Upper lobe of left lung (tissue), 6 donors: ENCODE measurements at regions not wholly inside any gene's neighbourhood (a gene's known extent, or its start where the extent isn't known, plus 50 kb on each side); places are given as distances from the start of the nearest gene placed in this dataset.

ENCODE experiments used
- ATAC-seq, 2 donors: fragments of 200-7000 bp; cut with Tn5 transposase; one replicate each; pipeline ENCODE4 v1.9.1; 2022; ENCODE audit warnings: mild to moderate bottlenecking in 2 of 2, moderate library complexity in 2 of 2; ENCODE audit not compliant: low FRiP score in 2 of 2
- DNase-seq, 2 donors: peaks; one replicate each; pipeline ENCODE4 v3.0.0-alpha.2; 2019 to 2020
- H3K27ac ChIP-seq, 4 donors: fragments of 200-600 bp; sonication (generic); one replicate each; pipeline ENCODE4 v1.5.1; 2016 to 2019
- H3K27me3 ChIP-seq, 4 donors: fragments of 200-600 bp; sonication (generic); one replicate each; pipeline ENCODE4 v1.5.1; 2017 to 2019
- H3K36me3 ChIP-seq, 4 donors: fragments of 200-600 bp; sonication (generic); one replicate each; pipeline ENCODE4 v1.5.1; 2016 to 2019
- H3K4me1 ChIP-seq, 4 donors: fragments of 200-600 bp; sonication (generic); one replicate each; pipeline ENCODE4 v1.5.1; 2018 to 2019
- H3K4me3 ChIP-seq, 4 donors: fragments of 200-600 bp; sonication (generic); one replicate each; pipeline ENCODE4 v1.5.1; 2017 to 2019; ENCODE audit warnings: mild to moderate bottlenecking in 2 of 4, moderate library complexity in 1 of 4
- H3K9me3 ChIP-seq, 4 donors: fragments of 200-600 bp; sonication (generic); one replicate each; pipeline ENCODE4 v1.5.1; 2018 to 2019
- CTCF ChIP-seq, 6 experiments: fragments of 450-650 bp in 4 of 6; fragments of 200-600 bp in 2 of 6; sonication (generic) in 2 of 6; IDR thresholded peaks; one replicate each; pipeline ENCODE4 v1.5.1; 2016 to 2019; ENCODE audit warnings: antibody characterized with exemption in 6 of 6
- EP300 ChIP-seq, 4 donors: sonication (generic); formaldehyde crosslinking; IDR thresholded peaks; one replicate each; pipeline ENCODE4 v1.5.1; 2017; ENCODE audit warnings: antibody characterized with exemption in 4 of 4, control low read depth in 2 of 4
- POLR2A ChIP-seq, 4 donors: fragments of 450-650 bp; IDR thresholded peaks; one replicate each; pipeline ENCODE4 v1.5.1; 2016 to 2017; ENCODE audit warnings: antibody characterized with exemption in 4 of 4, mild to moderate bottlenecking in 2 of 4
- POLR2AphosphoS5 ChIP-seq, 2 donors: sonication (generic); formaldehyde crosslinking; IDR thresholded peaks; one replicate each; pipeline ENCODE4 v1.5.1; 2017; ENCODE audit warnings: antibody characterized with exemption in 2 of 2
- whole genome bisulfite sequencing, 2 donors: methylation state at CpG; one replicate each; pipeline ENCODE4 v1.1.5; 2017 to 2018; 5-methylcytosine and 5-hydroxymethylcytosine counted together
- donor health status: DM: no; HTN: no; CAD: no; lungs with moderate emphysema.
- donor health status: DM: no; HTN: yes; CAD: no; lungs with severe emphysema.

DNA sequence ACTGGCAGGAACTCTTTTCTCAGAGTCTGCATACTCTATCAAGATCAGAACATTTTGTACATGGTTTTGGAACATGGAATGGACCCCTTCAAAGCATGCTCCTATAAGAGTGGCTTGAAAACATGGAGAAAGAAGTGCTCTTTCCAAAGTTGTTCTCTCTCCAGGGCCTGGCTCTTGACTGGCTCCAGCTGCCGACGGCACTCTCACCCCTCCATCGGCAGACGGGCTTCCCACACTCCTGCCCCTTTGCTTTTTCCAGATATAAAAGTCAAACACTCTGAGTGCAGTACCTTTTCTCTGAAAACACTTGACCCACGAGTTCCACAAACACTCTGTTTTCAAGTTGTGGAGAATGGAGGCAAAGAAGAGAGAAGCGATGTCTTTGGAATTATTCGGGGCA, 72.5 kb upstream of the ONECUT1 start:
- no peak for DNase-seq
- Histone ChIP-seq H3K36me3 (no peaks in the 10 kb centered on the region), H3K27ac (no peak overlapping the region), H3K27me3 (peaks cover 0 to 6% (median 0%) of the 10 kb centered on the region in 4 donors), H3K4me3 (no peak overlapping the region), H3K9me3 (no peaks in the 10 kb centered on the region), H3K4me1 (no peaks in the 10 kb centered on the region)
- no peak for TF ChIP-seq EP300 (IDR thresholded peaks at IDR 0.05)
- no peak for TF ChIP-seq POLR2A (IDR thresholded peaks at IDR 0.05)
- no peak for TF ChIP-seq CTCF (IDR thresholded peaks at IDR 0.05)
- no peak for TF ChIP-seq POLR2AphosphoS5 (IDR thresholded peaks at IDR 0.05)
- 55 to 74% methylated on average over 7 of the region's 7 CpGs for WGBS, 2 donors
- ATAC-seq: no peak

DNA sequence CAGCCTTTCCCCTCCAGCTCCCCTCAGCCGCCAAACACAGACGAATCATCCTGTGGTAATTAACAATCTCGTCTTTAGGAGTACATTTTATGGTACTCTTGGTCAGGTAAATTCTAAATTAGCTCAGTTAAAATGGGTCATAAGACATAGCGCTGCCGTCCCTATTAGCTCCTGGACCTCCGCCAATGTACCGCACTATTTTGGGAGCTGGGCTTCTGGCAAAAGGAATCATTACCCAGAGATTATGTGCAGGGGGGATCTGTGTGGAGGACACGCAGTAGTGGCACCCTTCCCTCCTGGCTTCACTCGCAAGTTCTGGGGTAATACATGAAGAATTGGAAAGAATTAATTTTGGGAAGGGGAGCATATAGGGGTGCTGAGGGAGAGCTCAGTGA, 68.6 kb upstream of the ONECUT1 start:
- no peaks in the 10 kb centered on the region for H3K4me1 ChIP-seq
- peaks cover 0 to 6% (median 0%) of the 10 kb centered on the region in 4 donors for H3K27me3 ChIP-seq
- DNase-seq: no peak
- H3K36me3 ChIP-seq: no peaks in the 10 kb centered on the region
- no peaks in the 10 kb centered on the region for H3K9me3 ChIP-seq
- TF ChIP-seq EP300 (IDR thresholded peaks at IDR 0.05) (no peak), POLR2AphosphoS5 (IDR thresholded peaks at IDR 0.05) (no peak), POLR2A (IDR thresholded peaks at IDR 0.05) (no peak), CTCF (IDR thresholded peaks at IDR 0.05) (no peak)
- no peak for ATAC-seq
- no peak overlapping the region for H3K4me3 ChIP-seq
- 70 to 76% methylated on average over 9 of the region's 9 CpGs for WGBS, 2 donors
- H3K27ac ChIP-seq: no peak overlapping the region

DNA sequence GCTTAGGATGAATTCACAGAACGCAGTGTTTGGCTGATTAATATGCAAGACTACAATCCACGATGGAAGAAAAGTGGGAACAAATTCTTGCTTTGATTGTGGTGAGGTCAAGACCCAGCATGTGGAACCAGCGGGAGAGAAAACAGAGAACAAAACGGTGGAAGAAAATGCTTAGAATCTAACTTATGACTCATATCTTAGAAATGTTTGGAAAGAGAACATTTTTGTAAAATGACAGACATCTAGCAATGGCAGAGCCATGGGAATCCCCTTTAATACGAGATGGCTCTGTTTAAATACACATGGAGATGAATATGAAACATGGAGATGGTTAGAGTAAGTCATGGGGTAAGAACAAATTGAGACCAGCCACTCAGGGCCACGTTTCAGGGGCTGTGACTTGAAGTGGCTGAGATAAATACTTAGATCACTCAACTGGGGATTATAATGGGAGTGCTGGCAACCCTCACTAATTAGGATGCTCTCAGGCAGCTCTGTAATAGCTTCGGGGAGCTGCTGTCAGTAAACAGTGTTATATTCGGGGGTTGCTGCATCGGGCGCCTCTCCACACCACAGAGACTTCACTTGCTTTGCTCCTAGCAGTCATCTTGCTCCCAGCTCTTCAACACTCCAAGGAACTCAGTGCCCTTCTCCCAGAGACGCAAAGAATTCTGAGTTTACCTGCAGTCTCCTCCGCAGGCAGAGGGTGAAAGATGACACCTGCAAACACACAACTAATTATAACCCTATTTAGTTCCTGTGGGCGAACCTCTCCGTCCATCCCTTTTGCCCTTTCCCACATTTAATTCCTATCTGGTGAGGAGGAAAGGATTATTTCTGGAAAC, 68.0 kb upstream of the ONECUT1 start:
- no peaks in the 10 kb centered on the region for H3K36me3 ChIP-seq
- DNase-seq: no peak
- 44 to 49% methylated on average over 14 of the region's 14 CpGs for WGBS, 2 donors
- H3K9me3 ChIP-seq: no peaks in the 10 kb centered on the region
- H3K27me3 ChIP-seq: peaks cover 0 to 6% (median 0%) of the 10 kb centered on the region in 4 donors
- no peak overlapping the region for H3K4me3 ChIP-seq
- no peaks in the 10 kb centered on the region for H3K4me1 ChIP-seq
- TF ChIP-seq POLR2AphosphoS5 (IDR thresholded peaks at IDR 0.05): no peak
- no peak for TF ChIP-seq CTCF (IDR thresholded peaks at IDR 0.05)
- no peak for TF ChIP-seq POLR2A (IDR thresholded peaks at IDR 0.05)
- TF ChIP-seq EP300 (IDR thresholded peaks at IDR 0.05): no peak
- H3K27ac ChIP-seq: no peak overlapping the region
- no peak for ATAC-seq

DNA sequence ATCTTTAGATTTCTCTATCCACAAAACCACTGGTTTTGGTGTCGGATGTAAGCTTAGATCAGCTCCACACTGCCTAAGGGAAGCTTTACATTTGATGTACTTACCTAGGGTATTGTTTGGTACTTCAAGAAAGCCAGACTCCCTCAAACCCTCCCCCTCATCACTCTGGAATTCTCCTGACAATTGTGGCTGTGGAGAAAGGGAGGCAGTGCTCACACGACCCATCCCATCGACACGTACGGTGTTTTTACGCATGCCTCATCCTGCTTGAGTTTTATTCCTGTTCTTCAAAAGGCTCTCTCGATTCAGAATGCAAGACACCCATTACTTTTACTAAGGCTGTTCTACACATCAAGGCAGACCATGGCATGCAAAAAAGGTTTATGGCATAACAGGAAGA, 67.3 kb upstream of the ONECUT1 start:
- no peaks in the 10 kb centered on the region for H3K9me3 ChIP-seq
- H3K27me3 ChIP-seq: peaks cover 0 to 6% (median 0%) of the 10 kb centered on the region in 4 donors
- TF ChIP-seq EP300 (IDR thresholded peaks at IDR 0.05) (no peak), CTCF (IDR thresholded peaks at IDR 0.05) (no peak), POLR2A (IDR thresholded peaks at IDR 0.05) (no peak), POLR2AphosphoS5 (IDR thresholded peaks at IDR 0.05) (no peak)
- 60 to 68% methylated on average over 7 of the region's 7 CpGs for WGBS, 2 donors
- ATAC-seq (no peak), DNase-seq (no peak)
- H3K27ac ChIP-seq: no peak overlapping the region
- no peak overlapping the region for H3K4me3 ChIP-seq
- H3K36me3 ChIP-seq: no peaks in the 10 kb centered on the region
- H3K4me1 ChIP-seq: no peaks in the 10 kb centered on the region

DNA sequence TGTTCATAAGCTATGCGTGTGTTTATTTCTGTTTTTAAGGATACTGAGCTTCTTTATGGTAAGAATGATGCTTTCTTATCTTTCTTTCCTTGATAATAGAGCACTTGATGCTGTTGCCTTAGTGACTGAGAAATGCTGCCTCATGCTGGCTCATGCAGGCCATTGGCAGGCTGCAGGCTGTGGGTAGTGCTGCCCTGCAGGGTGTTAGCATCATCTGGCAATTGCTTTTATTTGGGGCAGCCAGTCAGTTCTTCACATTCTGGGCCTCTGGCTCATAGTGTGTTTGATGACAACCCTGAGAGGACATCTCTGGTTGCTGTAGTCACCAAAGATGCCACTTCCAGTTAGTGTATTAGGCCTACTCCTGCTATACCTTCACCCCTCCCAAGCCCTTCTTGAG, 66.2 kb upstream of the ONECUT1 start:
- TF ChIP-seq EP300 (IDR thresholded peaks at IDR 0.05) (no peak), POLR2A (IDR thresholded peaks at IDR 0.05) (no peak), POLR2AphosphoS5 (IDR thresholded peaks at IDR 0.05) (no peak), CTCF (IDR thresholded peaks at IDR 0.05) (no peak)
- Histone ChIP-seq H3K27ac (no peak overlapping the region), H3K9me3 (no peaks in the 10 kb centered on the region), H3K4me3 (no peak overlapping the region), H3K36me3 (no peaks in the 10 kb centered on the region), H3K4me1 (no peaks in the 10 kb centered on the region), H3K27me3 (peaks cover 0 to 6% (median 0%) of the 10 kb centered on the region in 4 donors)
- ATAC-seq (no peak), DNase-seq (no peak)
- WGBS, 2 donors: 82 to 88% methylated on average over 1 of the region's 1 CpG
